B cell (primary cell): ENCODE measurements at regions not wholly inside any gene's neighbourhood (a gene's known extent, or its start where the extent isn't known, plus 50 kb on each side); places are given as distances from the start of the nearest gene placed in this dataset.

Experiments used
- ATAC-seq: fragments of 200-7000 bp; cut with Tn5 transposase; one replicate; pipeline ENCODE4 v1.10.0; 2021; ENCODE audit warnings: low read depth, mild to moderate bottlenecking, moderate number of reproducible peaks, moderate library complexity
- CTCF ChIA-PET: fragments of 350-600 bp; sonication (Branson Sonifier 250); formaldehyde crosslinking; loops from one replicate; lab custom pipeline; 2021; ENCODE audit warnings: antibody characterized with exemption, inconsistent platforms; lab: Charles Lee
- POLR2A ChIA-PET: fragments of 350-600 bp; sonication (Branson Sonifier 250); formaldehyde crosslinking; loops from one replicate; lab custom pipeline; 2021; ENCODE audit warnings: antibody characterized with exemption; lab: Charles Lee
- DNase-seq: peaks from one replicate; pipeline ENCODE4 v3.0.0; 2013
- H2AFZ ChIP-seq: 2 replicates; pipeline ENCODE4 v1.6.1; 2012; ENCODE audit warnings: mild to moderate bottlenecking, low read depth, low read length; ENCODE audit not compliant: insufficient read depth, poor library complexity, severe bottlenecking
- H3K27ac ChIP-seq, 2 donors: 1 replicate in 1 of 2; 2 replicates in 1 of 2; pipeline ENCODE4 v1.5.1; 2012 to 2013; ENCODE audit warnings: low read length in 2 of 2, mild to moderate bottlenecking in 2 of 2, moderate library complexity in 1 of 2
- H3K27me3 ChIP-seq, 4 experiments: fragments of 200-600 bp in 1 of 4; sonication (generic) in 1 of 4; replicated peaks in 1 of 4; 1 replicate in 2 of 4; 2 replicates in 2 of 4; pipeline versions ENCODE4 v1.6.1 to v1.7.0; 2013 to 2016; ENCODE audit warnings: low read length in 3 of 4, mild to moderate bottlenecking in 2 of 4, mixed read lengths in 1 of 4, moderate library complexity in 1 of 4; ENCODE audit not compliant: insufficient read depth in 4 of 4, control insufficient read depth in 3 of 4; ENCODE audit errors: control extremely low read depth in 1 of 4
- H3K36me3 ChIP-seq, 2 experiments: replicated peaks in 1 of 2; 1 replicate in 1 of 2; 2 replicates in 1 of 2; pipeline versions ENCODE4 v1.6.1 to v1.7.1; 2013; ENCODE audit warnings: low read length in 1 of 2; ENCODE audit not compliant: insufficient read depth in 2 of 2, control insufficient read depth in 1 of 2; ENCODE audit errors: control extremely low read depth in 1 of 2, extremely low read depth in 1 of 2
- H3K4me1 ChIP-seq, 2 donors: fragments of 200-600 bp in 1 of 2; sonication (generic) in 1 of 2; 1 replicate in 1 of 2; 2 replicates in 1 of 2; pipeline versions ENCODE4 v1.5.1 to v1.6.1; 2013 to 2017; ENCODE audit warnings: low read length in 2 of 2; ENCODE audit not compliant: control insufficient read depth in 2 of 2, insufficient read depth in 2 of 2
- H3K4me2 ChIP-seq: replicated peaks from 2 replicates; pipeline ENCODE3; 2012; ENCODE audit warnings: mild to moderate bottlenecking, low read depth, low read length; ENCODE audit not compliant: poor library complexity, severe bottlenecking
- H3K4me3 ChIP-seq, 5 experiments: fragments of 200-600 bp in 1 of 5; sonication (generic) in 1 of 5; 1 replicate in 3 of 5; 2 replicates in 2 of 5; pipeline versions ENCODE4 v1.5.1 to v1.7.0; 2011 to 2016; ENCODE audit warnings: low read length in 4 of 5, mild to moderate bottlenecking in 4 of 5, low read depth in 2 of 5, control low read depth in 1 of 5, moderate library complexity in 1 of 5; ENCODE audit not compliant: insufficient read depth in 1 of 5; ENCODE audit errors: control extremely low read depth in 1 of 5, extremely low read depth in 1 of 5
- H3K79me2 ChIP-seq: fragments of 200-600 bp; sonication (generic); one replicate; pipeline ENCODE4 v1.6.0; 2016; ENCODE audit warnings: low read length; ENCODE audit not compliant: control insufficient read depth, insufficient read depth
- H3K9ac ChIP-seq: fragments of 200-600 bp; sonication (generic); 2 replicates; pipeline ENCODE4 v1.6.1; 2017; ENCODE audit warnings: mild to moderate bottlenecking, low read length, moderate library complexity
- H3K9me3 ChIP-seq, 3 donors: one replicate each; pipeline versions ENCODE4 v1.6.1 to v1.7.1; 2013; ENCODE audit warnings: low read length in 2 of 3; ENCODE audit not compliant: control insufficient read depth in 2 of 3, insufficient read depth in 1 of 3; ENCODE audit errors: control extremely low read depth in 1 of 3
- H4K20me1 ChIP-seq: 2 replicates; pipeline ENCODE4 v1.6.0; 2012; ENCODE audit warnings: mild to moderate bottlenecking, low read length; ENCODE audit not compliant: insufficient read depth, control insufficient read depth, poor library complexity, severe bottlenecking
- H3K27ac Mint-ChIP-seq: one replicate; pipeline ENCODE4 v1.8.0; 2021; ENCODE audit warnings: mixed read lengths
- H3K27me3 Mint-ChIP-seq: one replicate; pipeline ENCODE4 v1.8.0; 2021; ENCODE audit warnings: mixed read lengths
- H3K4me1 Mint-ChIP-seq: one replicate; pipeline ENCODE4 v1.8.0; 2021; ENCODE audit warnings: mixed read lengths
- H3K4me3 Mint-ChIP-seq: one replicate; pipeline ENCODE4 v1.8.0; 2021; ENCODE audit warnings: mixed read lengths
- H3K9me3 Mint-ChIP-seq: one replicate; pipeline ENCODE4 v1.8.0; 2022; ENCODE audit warnings: mixed read lengths; ENCODE audit not compliant: insufficient read depth
- CTCF ChIP-seq: fragments of 200-600 bp; IDR thresholded peaks from one replicate; pipeline ENCODE4 v1.8.0; 2022; ENCODE audit warnings: antibody characterized with exemption, mild to moderate bottlenecking
- EZH2 ChIP-seq: IDR thresholded peaks from 2 replicates; pipeline ENCODE4 v1.6.1; 2012; ENCODE audit warnings: borderline replicate concordance, low read depth, mild to moderate bottlenecking, moderate library complexity, low read length; ENCODE audit not compliant: insufficient read depth, poor library complexity, severe bottlenecking
- WGBS: methylation state at CpG from one replicate; pipeline ENCODE4 v1.1.5; 2013; ENCODE audit warnings: missing lambda C conversion rate; ENCODE audit not compliant: insufficient coverage; 5-methylcytosine and 5-hydroxymethylcytosine counted together
- intact Hi-C: fragments of 100-400 bp; cut with micrococcal nuclease; formaldehyde crosslinking; loops from one replicate; pipeline ENCODE4 v1.10.0; 2022

- intact Hi-C loops = no loop called here
- Mint-ChIP-seq H3K27ac (no peak overlapping the region), H3K4me1 (no peaks in the 10 kb centered on the region), H3K27me3 (no peaks in the 10 kb centered on the region), H3K4me3 (no peak overlapping the region), H3K9me3 (no peaks in the 10 kb centered on the region)
- Histone ChIP-seq H3K27ac (no peak overlapping the region), H3K4me2 (no peak overlapping the region), H2AFZ (no peak overlapping the region), H4K20me1 (no peaks in the 10 kb centered on the region), H3K4me3 (no peak overlapping the region), H3K9me3 (no peaks in the 10 kb centered on the region), H3K9ac (no peak overlapping the region), H3K36me3 (no peaks in the 10 kb centered on the region), H3K79me2 (no peaks in the 10 kb centered on the region), H3K4me1 (no peaks in the 10 kb centered on the region), H3K27me3 (no peaks in the 10 kb centered on the region)
- POLR2A ChIA-PET = no interaction called here
- no CpG with 5 or more reads among the region's 1 CpG for WGBS
- DNase-seq (no peak), ATAC-seq (no peak)
- CTCF ChIA-PET = no interaction called here
- TF ChIP-seq CTCF (no peak), EZH2 (no peak)
These were observed 641.6 kb downstream of the LRRC70 start for GRCh38 chr5:63220244-63220643.

DNA sequence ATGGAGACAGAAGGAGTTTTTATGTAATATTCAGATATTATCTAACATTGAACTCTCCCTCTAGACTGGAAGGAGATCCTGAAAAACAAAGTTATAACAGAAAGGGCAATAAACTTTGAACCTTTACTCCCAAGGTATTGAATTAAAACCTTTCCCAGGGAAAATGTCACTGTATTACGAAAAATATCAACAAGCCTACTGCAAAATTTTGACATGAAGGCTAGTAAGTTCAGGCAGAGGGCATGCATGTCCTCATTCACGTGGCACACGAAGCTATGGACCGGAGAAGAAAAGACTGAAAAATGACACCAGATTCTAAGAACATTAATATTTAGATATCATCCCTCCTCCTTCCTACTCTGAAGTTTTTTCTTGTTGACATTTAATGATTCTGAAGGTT is 638.8 kb downstream of the LRRC70 start:
- Histone ChIP-seq H3K79me2 (no peaks in the 10 kb centered on the region), H3K4me3 (no peak overlapping the region), H3K9ac (no peak overlapping the region), H3K27ac (no peak overlapping the region), H2AFZ (no peak overlapping the region), H3K27me3 (no peaks in the 10 kb centered on the region), H3K4me1 (no peaks in the 10 kb centered on the region), H4K20me1 (no peaks in the 10 kb centered on the region), H3K9me3 (no peaks in the 10 kb centered on the region), H3K36me3 (no peaks in the 10 kb centered on the region), H3K4me2 (no peak overlapping the region)
- ChIA-PET POLR2A (no interaction called here), CTCF (no interaction called here)
- DNase-seq (no peak), ATAC-seq (no peak)
- H3K27ac Mint-ChIP-seq = no peak overlapping the region
- TF ChIP-seq EZH2 (no peak), CTCF (no peak)
- H3K4me1 Mint-ChIP-seq = no peaks in the 10 kb centered on the region
- intact Hi-C loops = no loop called here
- H3K27me3 Mint-ChIP-seq = no peaks in the 10 kb centered on the region
- no peaks in the 10 kb centered on the region for H3K9me3 Mint-ChIP-seq
- WGBS = 86% methylated on average over 1 of the region's 4 CpGs
- no peak overlapping the region for H3K4me3 Mint-ChIP-seq
